ENCODE measurements at regions not wholly inside any gene's neighbourhood (a gene's known extent, or its start where the extent isn't known, plus 50 kb on each side); places are given as distances from the start of the nearest gene placed in this dataset.

DNA sequence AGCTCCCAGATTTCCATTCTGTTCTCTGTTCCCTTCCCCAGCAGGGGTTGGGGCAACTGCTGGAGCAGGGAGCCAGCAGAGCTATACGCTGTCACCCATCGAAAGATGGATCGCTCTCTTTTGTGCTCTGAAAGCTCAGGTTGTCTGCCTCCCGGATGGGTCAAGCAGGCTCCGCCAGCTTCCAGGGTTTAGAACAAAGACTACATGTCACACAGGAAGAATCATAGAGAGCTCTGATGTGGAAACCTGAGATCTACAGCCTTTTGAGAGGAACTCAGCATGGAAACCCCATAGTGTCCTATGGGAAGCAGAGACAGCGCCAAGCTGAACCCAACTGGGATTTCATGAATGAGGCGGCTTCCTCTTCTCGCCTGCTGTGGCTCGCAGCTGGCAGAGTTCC lies 205.4 kb downstream of the HS3ST1 start:
- DNase-seq (ENCODE audit: low spot score): no peak
- Histone ChIP-seq H3K27me3 (replicated peaks; ENCODE audit: insufficient read depth, low read depth, low read length, poor library complexity) (no peaks in the 10 kb centered on the region), H3K4me3 (ENCODE audit: low read depth, low read length, poor library complexity, severe bottlenecking) (no peak overlapping the region), H3K36me3 (ENCODE audit: insufficient read depth, low read length, poor library complexity, severe bottlenecking) (no peaks in the 10 kb centered on the region), H3K4me1 (ENCODE audit: insufficient read depth, low read length, poor library complexity, severe bottlenecking) (no peaks in the 10 kb centered on the region), H3K9me3 (ENCODE audit: low read depth, low read length, poor library complexity, severe bottlenecking) (peaks cover 55% of the 10 kb centered on the region), H3K27ac (ENCODE audit: low read depth, low read length, poor library complexity, severe bottlenecking) (no peak overlapping the region)
- POLR2A ChIA-PET (ENCODE audit: low non-redundant PET): no interaction called here
- TF ChIP-seq, protein P1, sequence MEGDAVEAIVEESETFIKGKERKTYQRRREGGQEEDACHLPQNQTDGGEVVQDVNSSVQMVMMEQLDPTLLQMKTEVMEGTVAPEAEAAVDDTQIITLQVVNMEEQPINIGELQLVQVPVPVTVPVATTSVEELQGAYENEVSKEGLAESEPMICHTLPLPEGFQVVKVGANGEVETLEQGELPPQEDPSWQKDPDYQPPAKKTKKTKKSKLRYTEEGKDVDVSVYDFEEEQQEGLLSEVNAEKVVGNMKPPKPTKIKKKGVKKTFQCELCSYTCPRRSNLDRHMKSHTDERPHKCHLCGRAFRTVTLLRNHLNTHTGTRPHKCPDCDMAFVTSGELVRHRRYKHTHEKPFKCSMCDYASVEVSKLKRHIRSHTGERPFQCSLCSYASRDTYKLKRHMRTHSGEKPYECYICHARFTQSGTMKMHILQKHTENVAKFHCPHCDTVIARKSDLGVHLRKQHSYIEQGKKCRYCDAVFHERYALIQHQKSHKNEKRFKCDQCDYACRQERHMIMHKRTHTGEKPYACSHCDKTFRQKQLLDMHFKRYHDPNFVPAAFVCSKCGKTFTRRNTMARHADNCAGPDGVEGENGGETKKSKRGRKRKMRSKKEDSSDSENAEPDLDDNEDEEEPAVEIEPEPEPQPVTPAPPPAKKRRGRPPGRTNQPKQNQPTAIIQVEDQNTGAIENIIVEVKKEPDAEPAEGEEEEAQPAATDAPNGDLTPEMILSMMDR (conservative IDR thresholded peaks at IDR 0.05; ENCODE audit: low read depth, low read length): no peak
- no peak for TF ChIP-seq EZH2 (IDR thresholded peaks at IDR 0.05; ENCODE audit: borderline replicate concordance, low read depth, low read length, poor library complexity, severe bottlenecking)
- no TSS peak for BruUV-seq (replicated peaks)
- CTCF ChIA-PET: no interaction called here
- intact Hi-C loops (cut with micrococcal nuclease; ENCODE audit: unreplicated experiment): no loop called here

DNA sequence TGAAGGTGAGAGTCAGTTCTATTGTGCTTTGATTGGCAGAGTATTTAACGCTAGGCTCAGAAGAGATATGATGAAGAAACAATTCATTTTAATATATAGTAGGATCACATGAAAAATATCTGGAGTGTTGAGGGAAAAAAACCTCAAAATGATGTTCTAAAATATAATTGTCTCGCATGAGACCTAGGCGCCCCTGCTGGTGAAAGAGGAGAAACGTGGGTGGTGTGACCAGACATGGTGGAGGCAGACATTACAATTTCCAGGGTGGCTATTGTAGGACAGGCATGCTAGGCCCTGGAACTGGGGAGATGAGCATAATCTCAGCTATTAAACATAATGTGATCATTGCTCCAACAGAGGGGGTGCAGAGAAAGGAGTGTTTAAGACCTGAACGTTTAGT lies 210.0 kb downstream of the HS3ST1 start:
- intact Hi-C loops (cut with micrococcal nuclease; ENCODE audit: unreplicated experiment): no loop called here
- ChIA-PET CTCF (no interaction called here), POLR2A (ENCODE audit: low non-redundant PET) (no interaction called here)
- BruUV-seq (replicated peaks): no TSS peak
- no peak for DNase-seq (ENCODE audit: low spot score)
- Histone ChIP-seq H3K4me1 (ENCODE audit: insufficient read depth, low read length, poor library complexity, severe bottlenecking) (no peaks in the 10 kb centered on the region), H3K36me3 (ENCODE audit: insufficient read depth, low read length, poor library complexity, severe bottlenecking) (no peaks in the 10 kb centered on the region), H3K27ac (ENCODE audit: low read depth, low read length, poor library complexity, severe bottlenecking) (no peak overlapping the region), H3K9me3 (ENCODE audit: low read depth, low read length, poor library complexity, severe bottlenecking) (peaks cover 47% of the 10 kb centered on the region), H3K27me3 (replicated peaks; ENCODE audit: insufficient read depth, low read depth, low read length, poor library complexity) (no peaks in the 10 kb centered on the region), H3K4me3 (ENCODE audit: low read depth, low read length, poor library complexity, severe bottlenecking) (no peak overlapping the region)
- TF ChIP-seq, protein P1 (conservative IDR thresholded peaks at IDR 0.05; ENCODE audit: low read depth, low read length): no peak
- no peak for TF ChIP-seq EZH2 (IDR thresholded peaks at IDR 0.05; ENCODE audit: borderline replicate concordance, low read depth, low read length, poor library complexity, severe bottlenecking)

DNA sequence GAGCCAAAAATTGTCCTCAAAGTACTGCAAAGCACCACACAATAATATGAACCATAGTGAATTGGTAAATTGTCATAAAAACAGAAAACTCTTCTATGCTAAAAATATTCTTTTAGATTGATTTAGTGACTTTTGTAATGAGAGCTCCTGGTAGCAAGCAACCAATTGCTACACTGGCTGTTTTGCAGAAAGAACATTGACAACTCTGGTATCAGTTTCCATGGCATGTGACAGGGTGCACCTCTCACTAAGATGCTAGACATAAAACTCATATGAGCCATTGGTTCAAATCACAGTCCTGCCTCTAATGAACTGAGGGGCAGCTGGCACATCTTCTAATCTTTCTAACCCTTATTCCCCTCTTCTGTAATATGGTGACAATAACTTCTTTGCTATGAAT lies 212.2 kb downstream of the HS3ST1 start:
- Histone ChIP-seq H3K4me3 (ENCODE audit: low read depth, low read length, poor library complexity, severe bottlenecking) (no peak overlapping the region), H3K9me3 (ENCODE audit: low read depth, low read length, poor library complexity, severe bottlenecking) (peaks cover 45% of the 10 kb centered on the region), H3K36me3 (ENCODE audit: insufficient read depth, low read length, poor library complexity, severe bottlenecking) (no peaks in the 10 kb centered on the region), H3K27ac (ENCODE audit: low read depth, low read length, poor library complexity, severe bottlenecking) (no peak overlapping the region), H3K27me3 (replicated peaks; ENCODE audit: insufficient read depth, low read depth, low read length, poor library complexity) (no peaks in the 10 kb centered on the region), H3K4me1 (ENCODE audit: insufficient read depth, low read length, poor library complexity, severe bottlenecking) (no peaks in the 10 kb centered on the region)
- no TSS peak for BruUV-seq (replicated peaks)
- CTCF ChIA-PET: no interaction called here
- intact Hi-C loops (cut with micrococcal nuclease; ENCODE audit: unreplicated experiment): no loop called here
- TF ChIP-seq, protein P1 (conservative IDR thresholded peaks at IDR 0.05; ENCODE audit: low read depth, low read length): no peak
- no peak for TF ChIP-seq EZH2 (IDR thresholded peaks at IDR 0.05; ENCODE audit: borderline replicate concordance, low read depth, low read length, poor library complexity, severe bottlenecking)
- DNase-seq (ENCODE audit: low spot score): no peak
- POLR2A ChIA-PET (ENCODE audit: low non-redundant PET): no interaction called here

Measured in A673 (cell line).